ENCODE measurements at regions not wholly inside any gene's neighbourhood (a gene's known extent, or its start where the extent isn't known, plus 50 kb on each side); places are given as distances from the start of the nearest gene placed in this dataset.

- WGBS, 10 experiments: 19 to 97% (median 92%) methylated on average over 2 to 3 of the region's 3 CpGs; no CpG with 5 or more reads in 1 of the 10 experiments
- H3K4me3 ChIP-seq: no peak overlapping the region
- no peaks in the 10 kb centered on the region for H3K4me1 ChIP-seq (replicated peaks in 1 of 2)
- in situ Hi-C loops (cut with MboI; ENCODE audit: low pct_unique_long_range_greater_than_20kb in 2 of 9, low sequenced_read_pairs in 9 of 9, unreplicated experiment in 9 of 9): no loop called here
- H3K27ac ChIP-seq: no peak overlapping the region
- ATAC-seq (replicated peaks in 6 of 8): no peak
Measured at GRCh38 chr5:88459971-88460370, 191.3 kb upstream of the TMEM161B start.

GRCh38 chr5:88452820-88453219 lies 184.2 kb upstream of the TMEM161B start:
- in situ Hi-C loops (cut with MboI; ENCODE audit: low pct_unique_long_range_greater_than_20kb in 2 of 9, low sequenced_read_pairs in 9 of 9, unreplicated experiment in 9 of 9): no loop called here
- 0 to 25% (median 6%) methylated on average over 1 of the region's 1 CpG; no CpG with 5 or more reads in 4 of the 10 experiments for WGBS, 10 experiments

DNA sequence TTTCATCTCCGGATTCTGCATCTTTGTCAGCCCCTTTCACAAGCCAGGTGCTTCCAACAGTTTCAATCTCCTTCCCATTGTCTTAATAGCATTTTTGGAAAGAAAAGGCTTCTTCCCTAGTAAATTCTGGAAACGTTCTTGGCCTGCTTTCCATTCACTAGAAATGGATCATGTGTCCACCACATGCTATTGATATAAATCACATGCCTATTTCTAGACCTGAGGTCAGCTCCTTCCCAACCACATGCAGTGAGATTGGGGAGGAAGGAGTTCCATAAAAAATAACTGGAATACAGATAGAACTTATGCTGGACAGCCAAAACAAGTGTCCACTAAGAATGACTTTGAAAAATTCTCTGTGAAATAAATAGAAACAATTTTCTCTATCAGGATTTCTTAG lies 181.6 kb upstream of the TMEM161B start:
- no peak overlapping the region for H3K27ac ChIP-seq
- in situ Hi-C loops (cut with MboI; ENCODE audit: low pct_unique_long_range_greater_than_20kb in 2 of 9, low sequenced_read_pairs in 9 of 9, unreplicated experiment in 9 of 9): no loop called here
- H3K4me3 ChIP-seq: no peak overlapping the region
- peaks cover 0 to 1% of the 10 kb centered on the region in 2 donors for H3K4me1 ChIP-seq (replicated peaks in 1 of 2)
- no peak for ATAC-seq (replicated peaks in 6 of 8)
- 0 to 81% (median 64%) methylated on average over 1 to 2 of the region's 2 CpGs; no CpG with 5 or more reads in 3 of the 10 experiments for WGBS, 10 experiments

More at GRCh38 chr5:88452820-88453219, 184.2 kb upstream of the TMEM161B start:
- Histone ChIP-seq H3K4me1 (replicated peaks in 1 of 2) (no peaks in the 10 kb centered on the region), H3K4me3 (no peak overlapping the region), H3K27ac (no peak overlapping the region)
- ATAC-seq (replicated peaks in 6 of 8): peak in 2 of 8 experiments; percentile 14 to 41

DNA sequence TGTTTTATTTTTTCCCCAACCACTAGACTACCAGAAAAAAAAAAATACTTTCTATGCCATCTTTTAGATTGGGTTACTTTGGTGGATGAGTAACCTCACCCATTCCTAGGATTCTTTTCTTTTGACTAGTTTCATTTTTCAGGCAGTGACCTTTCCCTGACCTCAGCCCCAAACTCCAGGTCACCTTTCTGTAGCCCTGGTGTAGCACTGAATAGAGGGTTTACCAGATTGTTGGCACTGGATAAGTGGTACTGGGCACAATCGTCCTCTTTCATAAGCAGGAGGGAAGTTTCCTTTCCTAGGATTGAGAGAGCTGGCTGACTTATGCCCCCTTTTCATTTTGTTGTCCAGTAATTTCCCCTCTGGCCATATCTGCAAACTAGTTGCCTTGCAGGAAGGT lies 169.4 kb upstream of the TMEM161B start:
- no peak overlapping the region for H3K27ac ChIP-seq
- no peak for ATAC-seq (replicated peaks in 6 of 8)
- no peak overlapping the region for H3K4me3 ChIP-seq
- in situ Hi-C loops (cut with MboI; ENCODE audit: low pct_unique_long_range_greater_than_20kb in 2 of 9, low sequenced_read_pairs in 9 of 9, unreplicated experiment in 9 of 9): no loop called here
- WGBS, 10 experiments: 0 to 88% (median 86%) methylated on average over 1 of the region's 1 CpG; no CpG with 5 or more reads in 5 of the 10 experiments
- no peaks in the 10 kb centered on the region for H3K4me1 ChIP-seq (replicated peaks in 1 of 2)

GRCh38 chr5:88436290-88436689 lies 167.6 kb upstream of the TMEM161B start:
- in situ Hi-C loops (cut with MboI; ENCODE audit: low pct_unique_long_range_greater_than_20kb in 2 of 9, low sequenced_read_pairs in 9 of 9, unreplicated experiment in 9 of 9): no loop called here
- no peaks in the 10 kb centered on the region for H3K4me1 ChIP-seq (replicated peaks in 1 of 2)
- WGBS, 10 experiments: 80 to 100% (median 94%) methylated on average over 1 to 2 of the region's 2 CpGs; no CpG with 5 or more reads in 2 of the 10 experiments
- no peak overlapping the region for H3K27ac ChIP-seq
- no peak for ATAC-seq (replicated peaks in 6 of 8)
- no peak overlapping the region for H3K4me3 ChIP-seq

GRCh38 chr5:88428633-88429032 lies 160.0 kb upstream of the TMEM161B start:
- no peak overlapping the region for H3K27ac ChIP-seq
- H3K4me1 ChIP-seq (replicated peaks in 1 of 2): no peaks in the 10 kb centered on the region
- in situ Hi-C loops (cut with MboI; ENCODE audit: low pct_unique_long_range_greater_than_20kb in 2 of 9, low sequenced_read_pairs in 9 of 9, unreplicated experiment in 9 of 9): no loop called here
- no peak overlapping the region for H3K4me3 ChIP-seq
- WGBS, 10 experiments: 0 to 91% (median 67%) methylated on average over 1 of the region's 1 CpG; no CpG with 5 or more reads in 1 of the 10 experiments
- no peak for ATAC-seq (replicated peaks in 6 of 8)

DNA sequence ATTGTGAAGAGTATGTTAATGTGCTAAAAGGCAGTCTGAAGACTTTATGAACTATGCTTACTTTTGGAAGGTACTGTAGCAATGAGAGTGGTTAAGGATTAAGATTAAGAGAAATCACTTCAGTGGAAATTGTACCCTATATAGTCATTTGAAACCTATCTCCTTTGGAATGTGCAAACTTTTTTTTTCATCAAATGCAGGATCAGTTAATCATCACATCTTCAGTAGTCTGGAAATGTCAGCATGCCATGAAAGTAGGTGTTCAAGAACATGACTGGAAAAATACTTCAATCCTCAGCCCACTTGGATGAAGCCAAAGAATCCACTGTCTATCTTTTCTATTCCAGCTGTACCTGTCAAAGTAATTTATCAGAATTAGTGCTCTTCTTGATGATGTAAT lies 157.8 kb upstream of the TMEM161B start:
- H3K4me1 ChIP-seq (replicated peaks in 1 of 2): no peaks in the 10 kb centered on the region
- no peak overlapping the region for H3K4me3 ChIP-seq
- H3K27ac ChIP-seq: no peak overlapping the region
- no peak for ATAC-seq (replicated peaks in 6 of 8)
- in situ Hi-C loops (cut with MboI; ENCODE audit: low pct_unique_long_range_greater_than_20kb in 2 of 9, low sequenced_read_pairs in 9 of 9, unreplicated experiment in 9 of 9): no loop called here

DNA sequence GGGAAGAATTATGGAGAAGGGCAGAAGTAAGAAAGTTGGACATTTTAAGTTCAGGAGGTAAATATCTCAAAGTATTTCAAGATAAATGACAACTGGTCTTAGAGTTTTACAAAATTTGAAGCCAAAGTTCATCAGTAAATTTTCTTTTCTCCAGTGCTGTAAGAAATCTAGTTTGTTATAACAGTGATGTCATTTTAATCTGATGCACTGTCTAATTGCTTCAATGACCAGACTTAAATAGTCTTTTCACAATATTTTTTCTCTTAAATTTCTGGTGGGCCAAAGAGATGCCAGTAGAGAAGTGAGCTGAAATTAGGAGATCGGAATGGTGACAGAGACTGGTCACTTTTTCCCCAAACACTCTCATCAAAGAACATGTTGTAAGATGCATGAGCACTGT lies 156.5 kb upstream of the TMEM161B start:
- Histone ChIP-seq H3K4me3 (no peak overlapping the region), H3K27ac (no peak overlapping the region), H3K4me1 (replicated peaks in 1 of 2) (no peaks in the 10 kb centered on the region)
- 20 to 100% (median 94%) methylated on average over 1 of the region's 1 CpG for WGBS, 10 experiments
- in situ Hi-C loops (cut with MboI; ENCODE audit: low pct_unique_long_range_greater_than_20kb in 2 of 9, low sequenced_read_pairs in 9 of 9, unreplicated experiment in 9 of 9): no loop called here
- no peak for ATAC-seq (replicated peaks in 6 of 8)

- Histone ChIP-seq H3K4me3 (no peak overlapping the region), H3K27ac (no peak overlapping the region), H3K4me1 (replicated peaks in 1 of 2) (no peaks in the 10 kb centered on the region)
- in situ Hi-C loops (cut with MboI; ENCODE audit: low pct_unique_long_range_greater_than_20kb in 2 of 9, low sequenced_read_pairs in 9 of 9, unreplicated experiment in 9 of 9): no loop called here
- ATAC-seq (replicated peaks in 6 of 8): no peak
- WGBS, 10 experiments: 65 to 100% (median 80%) methylated on average over 1 to 3 of the region's 3 CpGs; no CpG with 5 or more reads in 1 of the 10 experiments
Measured at GRCh38 chr5:88419931-88420330, 151.3 kb upstream of the TMEM161B start.

DNA sequence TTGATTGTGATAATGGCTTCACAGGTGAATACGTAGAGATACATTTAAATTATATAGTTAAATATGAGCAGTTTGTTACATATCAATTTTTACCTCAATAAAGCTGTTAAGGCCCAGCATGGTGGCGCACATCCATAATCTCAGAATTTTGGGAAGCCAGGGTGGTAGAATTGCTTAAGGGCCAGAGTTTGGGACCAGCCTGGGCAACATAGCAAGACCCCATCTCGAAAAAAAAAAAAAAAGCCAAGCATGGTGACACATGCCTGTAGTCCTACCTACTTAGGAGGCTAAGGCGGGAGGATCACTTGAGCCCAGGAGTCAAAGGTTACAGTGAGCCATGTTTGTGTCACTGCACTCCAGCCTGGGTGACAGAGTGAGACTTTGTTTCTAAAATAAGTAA lies 138.7 kb upstream of the TMEM161B start:
- 59 to 100% (median 89%) methylated on average over 1 to 4 of the region's 4 CpGs; no CpG with 5 or more reads in 1 of the 10 experiments for WGBS, 10 experiments
- H3K4me3 ChIP-seq: no peak overlapping the region
- no peak for ATAC-seq (replicated peaks in 6 of 8)
- in situ Hi-C loops (cut with MboI; ENCODE audit: low pct_unique_long_range_greater_than_20kb in 2 of 9, low sequenced_read_pairs in 9 of 9, unreplicated experiment in 9 of 9): no loop called here
- no peak overlapping the region for H3K27ac ChIP-seq
- H3K4me1 ChIP-seq (replicated peaks in 1 of 2): peaks cover 3 to 7% of the 10 kb centered on the region in 2 donors

DNA sequence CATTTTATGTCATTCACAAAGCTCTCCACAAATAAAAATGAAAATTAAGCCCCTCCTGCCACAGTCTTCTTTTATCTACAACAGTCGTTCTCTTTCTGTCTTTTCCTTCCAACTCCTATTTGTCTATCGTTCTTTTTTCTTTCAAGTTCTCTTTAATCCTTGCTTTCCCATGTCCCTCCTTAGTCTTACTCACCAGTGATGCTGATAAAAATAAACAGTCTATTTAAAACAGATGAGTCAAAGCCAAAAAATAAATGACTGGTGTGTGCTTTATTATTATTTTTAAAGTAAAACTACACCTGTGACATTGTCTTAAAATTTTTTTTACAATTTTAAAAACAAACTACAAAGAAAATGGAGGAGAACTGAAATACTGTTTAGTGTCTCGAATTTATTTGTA lies 137.1 kb upstream of the TMEM161B start:
- Histone ChIP-seq H3K4me1 (replicated peaks in 1 of 2) (peaks cover 3 to 7% of the 10 kb centered on the region in 2 donors), H3K4me3 (no peak overlapping the region), H3K27ac (no peak overlapping the region)
- in situ Hi-C loops (cut with MboI; ENCODE audit: low pct_unique_long_range_greater_than_20kb in 2 of 9, low sequenced_read_pairs in 9 of 9, unreplicated experiment in 9 of 9): no loop called here
- 31 to 94% (median 78%) methylated on average over 2 to 3 of the region's 3 CpGs for WGBS, 10 experiments
- ATAC-seq (replicated peaks in 6 of 8): no peak

- no peak overlapping the region for H3K4me3 ChIP-seq
- WGBS, 10 experiments: 53 to 100% (median 92%) methylated on average over 1 to 2 of the region's 2 CpGs; no CpG with 5 or more reads in 1 of the 10 experiments
- peaks cover 9 to 15% of the 10 kb centered on the region in 2 donors for H3K4me1 ChIP-seq (replicated peaks in 1 of 2)
- in situ Hi-C loops (cut with MboI; ENCODE audit: low pct_unique_long_range_greater_than_20kb in 2 of 9, low sequenced_read_pairs in 9 of 9, unreplicated experiment in 9 of 9): no loop called here
- ATAC-seq (replicated peaks in 6 of 8): no peak
- H3K27ac ChIP-seq: no peak overlapping the region
Measured at GRCh38 chr5:88404405-88404804, 135.8 kb upstream of the TMEM161B start.

- peaks cover 18 to 30% of the 10 kb centered on the region in 2 donors for H3K4me1 ChIP-seq (replicated peaks in 1 of 2)
- WGBS, 10 experiments: 40 to 100% (median 94%) methylated on average over 1 to 4 of the region's 4 CpGs; no CpG with 5 or more reads in 2 of the 10 experiments
- H3K4me3 ChIP-seq: no peak overlapping the region
- in situ Hi-C loops (cut with MboI; ENCODE audit: low pct_unique_long_range_greater_than_20kb in 2 of 9, low sequenced_read_pairs in 9 of 9, unreplicated experiment in 9 of 9): no loop called here
- ATAC-seq (replicated peaks in 6 of 8): no peak
- no peak overlapping the region for H3K27ac ChIP-seq
Measured at GRCh38 chr5:88401686-88402085, 133.0 kb upstream of the TMEM161B start.

- Histone ChIP-seq H3K4me1 (replicated peaks in 1 of 2) (peaks cover 22 to 34% of the 10 kb centered on the region in 2 donors), H3K27ac (no peak overlapping the region), H3K4me3 (no peak overlapping the region)
- in situ Hi-C loops (cut with MboI; ENCODE audit: low pct_unique_long_range_greater_than_20kb in 2 of 9, low sequenced_read_pairs in 9 of 9, unreplicated experiment in 9 of 9): no loop called here
- ATAC-seq (replicated peaks in 6 of 8): no peak
Measured at GRCh38 chr5:88401228-88401627, 132.6 kb upstream of the TMEM161B start.

All from motor neuron (in vitro differentiated cells).